ENCODE measurements at regions not wholly inside any gene's neighbourhood (a gene's known extent, or its start where the extent isn't known, plus 50 kb on each side); places are given as distances from the start of the nearest gene placed in this dataset.

DNA sequence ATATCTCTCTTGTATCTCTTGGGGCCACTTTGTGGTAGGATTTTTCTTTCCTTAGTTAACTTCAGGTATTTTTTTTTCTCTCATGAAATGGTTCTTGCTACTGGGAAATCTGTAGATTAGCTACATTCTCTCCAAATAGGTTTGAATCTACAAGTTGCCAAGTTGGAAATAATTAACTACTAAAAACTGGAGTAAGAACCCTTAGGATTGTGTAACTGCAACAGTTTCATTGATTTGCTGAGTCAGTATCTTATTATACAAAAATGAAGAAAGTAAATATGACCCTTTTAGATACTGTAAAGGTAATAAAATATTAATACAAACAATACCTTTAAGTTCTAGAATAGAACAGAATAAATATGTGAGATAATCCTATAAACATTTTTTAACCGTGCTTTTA lies 327.9 kb downstream of the CXXC4 start:
- TF ChIP-seq, protein P1, sequence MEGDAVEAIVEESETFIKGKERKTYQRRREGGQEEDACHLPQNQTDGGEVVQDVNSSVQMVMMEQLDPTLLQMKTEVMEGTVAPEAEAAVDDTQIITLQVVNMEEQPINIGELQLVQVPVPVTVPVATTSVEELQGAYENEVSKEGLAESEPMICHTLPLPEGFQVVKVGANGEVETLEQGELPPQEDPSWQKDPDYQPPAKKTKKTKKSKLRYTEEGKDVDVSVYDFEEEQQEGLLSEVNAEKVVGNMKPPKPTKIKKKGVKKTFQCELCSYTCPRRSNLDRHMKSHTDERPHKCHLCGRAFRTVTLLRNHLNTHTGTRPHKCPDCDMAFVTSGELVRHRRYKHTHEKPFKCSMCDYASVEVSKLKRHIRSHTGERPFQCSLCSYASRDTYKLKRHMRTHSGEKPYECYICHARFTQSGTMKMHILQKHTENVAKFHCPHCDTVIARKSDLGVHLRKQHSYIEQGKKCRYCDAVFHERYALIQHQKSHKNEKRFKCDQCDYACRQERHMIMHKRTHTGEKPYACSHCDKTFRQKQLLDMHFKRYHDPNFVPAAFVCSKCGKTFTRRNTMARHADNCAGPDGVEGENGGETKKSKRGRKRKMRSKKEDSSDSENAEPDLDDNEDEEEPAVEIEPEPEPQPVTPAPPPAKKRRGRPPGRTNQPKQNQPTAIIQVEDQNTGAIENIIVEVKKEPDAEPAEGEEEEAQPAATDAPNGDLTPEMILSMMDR (conservative IDR thresholded peaks at IDR 0.05 in 1 of 2, IDR thresholded peaks at IDR 0.05 in 1 of 2; ENCODE audit: low read depth in 1 of 2, low read length in 2 of 2) = no peak
- TF ChIP-seq EZH2 (IDR thresholded peaks at IDR 0.05; ENCODE audit: low read length, missing control alignments) = no peak
